ENCODE measurements at regions not wholly inside any gene's neighbourhood (a gene's known extent, or its start where the extent isn't known, plus 50 kb on each side); places are given as distances from the start of the nearest gene placed in this dataset.
"Not testable (repeated sequence)": the region's sequence is repeated elsewhere in the genome, so short reads cannot be mapped to it uniquely, and the experiment has no call there.

DNA sequence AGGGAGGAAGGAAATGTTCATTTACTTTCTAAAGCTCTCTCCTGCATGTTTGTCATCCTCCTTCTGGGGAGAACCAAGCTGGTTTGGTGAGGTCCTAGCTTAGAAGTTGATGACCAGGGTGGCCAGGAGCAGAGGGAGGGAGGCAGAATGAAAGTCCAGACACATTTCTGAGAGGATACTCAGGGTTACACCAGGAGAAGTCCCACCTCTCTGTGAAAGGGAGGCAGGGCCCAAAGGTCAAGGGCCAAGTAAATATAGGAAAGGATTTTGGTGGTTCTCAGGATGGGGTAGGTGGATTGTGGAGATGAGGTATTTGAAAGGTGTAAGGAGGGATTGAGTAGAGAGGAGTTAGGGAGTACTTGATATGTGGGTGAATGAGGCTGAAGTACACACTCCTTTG lies 58.0 kb upstream of the FBXO11 start:
- FAIRE-seq = no peak

DNA sequence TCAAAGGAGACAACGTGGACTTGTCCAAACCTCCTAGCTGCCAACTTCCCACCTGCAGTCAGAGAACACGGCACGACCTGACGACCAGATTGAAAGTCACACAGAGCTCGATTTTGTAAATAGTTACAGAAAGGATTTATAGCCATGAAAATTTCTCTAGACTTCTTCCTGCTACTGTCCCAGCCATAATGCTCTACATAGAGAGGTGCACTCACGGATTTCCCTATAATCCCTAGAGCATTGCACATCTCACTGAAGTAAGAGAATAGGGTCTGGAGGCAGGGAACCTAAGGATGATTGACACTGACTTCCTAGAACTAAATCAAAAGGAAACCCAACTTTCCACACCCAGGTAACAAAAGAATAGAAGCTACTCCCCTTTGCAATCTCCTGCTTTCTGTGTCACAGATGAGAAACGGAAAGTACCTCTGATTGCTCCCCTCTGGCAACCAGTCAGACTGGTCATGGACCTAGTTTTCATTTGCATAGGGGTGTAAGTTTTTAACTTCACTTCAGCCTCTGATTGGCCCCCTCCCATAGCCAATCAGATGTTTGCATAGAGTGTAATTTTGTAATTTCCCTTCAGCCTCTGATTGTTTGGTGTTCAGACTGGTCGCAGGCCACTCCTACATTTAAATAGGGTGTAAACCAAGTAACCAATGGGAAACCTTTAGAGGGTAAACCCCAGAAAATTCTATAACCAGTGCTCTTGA lies 58.6 kb upstream of the FBXO11 start:
- FAIRE-seq = no peak

DNA sequence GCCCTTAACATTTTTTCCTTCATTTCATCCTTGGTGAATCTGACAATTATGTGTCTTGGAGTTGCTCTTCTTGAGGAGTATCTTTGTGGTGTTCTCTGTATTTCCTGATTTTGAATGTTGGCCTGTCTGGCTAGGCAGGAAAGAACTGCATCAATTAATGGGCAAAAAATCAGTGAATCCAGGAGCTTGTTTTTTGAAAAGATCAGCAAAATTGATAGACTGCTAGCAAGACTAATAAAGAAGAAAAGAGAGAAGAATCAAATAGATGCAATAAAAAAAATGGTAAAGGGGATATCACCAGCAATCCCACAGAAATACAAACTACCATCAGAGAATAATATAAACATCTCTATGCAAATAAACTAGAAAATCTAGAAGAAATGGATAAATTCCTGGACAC lies 70.4 kb upstream of the FBXO11 start:
- FAIRE-seq = not testable (repeated sequence)

DNA sequence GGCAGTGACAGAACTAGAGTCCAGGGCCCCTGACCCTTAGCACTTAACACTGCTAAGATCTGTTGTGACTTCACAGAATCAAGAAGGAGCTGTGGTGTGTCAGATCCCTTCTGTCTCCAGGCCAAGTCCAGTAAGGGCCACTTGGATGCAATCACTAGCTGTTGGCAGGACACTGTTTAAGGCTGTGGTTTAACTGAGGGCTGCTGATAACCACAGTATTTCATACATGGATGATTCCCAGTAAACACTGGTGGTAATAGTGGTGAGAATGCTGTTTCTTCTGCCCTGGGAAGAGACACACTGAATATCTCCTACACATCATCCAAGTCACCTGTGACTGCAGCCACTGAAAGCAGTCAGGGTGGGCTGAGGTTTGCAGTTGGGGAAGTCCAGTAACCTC lies 77.7 kb upstream of the FBXO11 start:
- FAIRE-seq = no peak

DNA sequence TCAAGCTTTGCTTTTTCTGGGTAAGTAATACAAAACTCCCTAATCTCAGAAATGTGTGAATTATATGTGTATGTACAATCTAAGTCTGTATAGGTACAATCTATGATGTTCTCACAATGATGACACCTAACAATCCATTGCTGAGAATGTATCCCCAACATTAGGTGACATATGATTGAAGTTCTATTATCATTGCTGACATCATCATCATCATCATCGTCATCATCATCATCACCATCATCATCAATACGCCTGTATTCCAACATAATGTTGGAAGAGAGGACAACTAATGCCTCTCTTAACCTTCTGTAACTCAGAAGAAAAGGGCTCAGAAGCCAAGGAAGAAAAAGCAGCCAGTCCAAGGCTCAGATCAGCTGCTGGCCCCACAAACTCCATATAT lies 84.2 kb upstream of the FBXO11 start:
- FAIRE-seq = no peak

DNA sequence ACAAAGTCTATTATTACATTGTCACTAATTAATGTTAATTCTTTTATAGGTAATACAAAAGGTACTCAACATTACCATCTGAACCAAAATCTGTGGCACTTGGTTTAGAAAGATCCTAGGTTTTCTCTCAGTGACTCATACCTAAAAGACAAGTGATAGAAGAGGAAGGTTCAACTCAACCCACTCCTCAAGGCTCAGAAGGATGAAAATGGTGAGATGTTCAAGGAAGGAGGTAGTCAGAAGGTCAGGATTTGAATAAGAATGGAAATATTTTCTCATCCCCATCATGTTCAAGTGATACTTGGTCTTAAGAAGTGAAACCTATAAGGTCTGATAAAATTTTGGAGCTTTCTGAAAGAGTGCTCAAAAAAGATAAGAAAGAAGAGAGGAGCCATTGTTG lies 86.4 kb upstream of the FBXO11 start:
- no peak for FAIRE-seq

DNA sequence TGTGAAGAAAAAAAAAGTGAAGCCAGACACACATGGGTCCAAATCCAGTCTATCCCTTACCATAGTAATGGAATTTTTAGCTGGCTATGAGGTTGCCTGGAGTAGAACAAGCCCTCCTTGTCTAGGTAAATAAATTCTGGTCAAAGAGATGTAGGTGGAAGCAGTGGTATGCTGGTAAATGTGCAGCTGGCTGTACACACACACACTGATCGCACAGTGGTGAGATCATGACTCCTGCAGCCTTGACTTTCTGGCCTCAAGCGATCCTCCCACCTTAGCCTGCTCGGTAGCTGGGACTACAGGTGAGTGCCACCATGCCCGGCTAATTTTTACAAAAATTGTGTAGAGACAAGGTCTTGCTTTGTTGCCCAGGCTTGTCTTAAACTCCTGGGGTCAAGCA lies 90.5 kb upstream of the FBXO11 start:
- no peak for FAIRE-seq

DNA sequence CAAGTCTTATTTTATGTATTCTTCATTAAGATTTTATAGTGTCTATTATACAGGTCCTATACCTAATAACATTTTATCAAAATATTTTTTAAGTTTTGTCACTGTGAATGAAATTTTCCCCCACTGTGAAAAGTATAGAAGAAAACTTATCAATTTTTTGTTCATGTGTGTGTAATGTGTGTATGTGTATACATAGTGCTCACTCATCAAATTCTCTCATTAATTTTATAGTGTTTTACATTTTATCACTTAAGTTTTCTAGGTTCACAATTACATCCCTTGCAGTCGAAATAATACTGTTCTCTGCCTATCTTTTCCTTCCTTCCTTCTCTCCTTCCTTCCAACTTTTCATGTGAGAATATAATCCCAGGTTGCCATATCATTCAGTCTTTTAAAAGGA lies 93.2 kb upstream of the FBXO11 start:
- no peak for FAIRE-seq

DNA sequence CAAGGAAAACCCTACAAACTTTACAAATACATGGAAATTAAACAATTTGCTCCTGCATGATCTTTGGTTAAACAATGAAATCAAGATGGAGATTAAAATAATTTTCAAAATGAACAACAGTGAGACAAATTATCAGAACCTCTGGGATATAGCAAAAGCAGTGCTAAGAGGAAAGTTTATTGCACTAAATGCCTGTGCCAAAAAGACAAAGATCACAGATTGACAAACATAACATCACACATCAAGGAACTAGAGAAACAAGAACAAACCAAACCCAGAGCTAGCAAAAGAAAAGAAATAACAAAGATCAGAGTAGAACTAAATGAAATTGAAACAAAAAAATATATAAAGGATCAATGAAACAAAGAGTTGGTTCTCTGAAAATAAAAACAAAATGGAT lies 95.2 kb upstream of the FBXO11 start:
- no peak for FAIRE-seq

DNA sequence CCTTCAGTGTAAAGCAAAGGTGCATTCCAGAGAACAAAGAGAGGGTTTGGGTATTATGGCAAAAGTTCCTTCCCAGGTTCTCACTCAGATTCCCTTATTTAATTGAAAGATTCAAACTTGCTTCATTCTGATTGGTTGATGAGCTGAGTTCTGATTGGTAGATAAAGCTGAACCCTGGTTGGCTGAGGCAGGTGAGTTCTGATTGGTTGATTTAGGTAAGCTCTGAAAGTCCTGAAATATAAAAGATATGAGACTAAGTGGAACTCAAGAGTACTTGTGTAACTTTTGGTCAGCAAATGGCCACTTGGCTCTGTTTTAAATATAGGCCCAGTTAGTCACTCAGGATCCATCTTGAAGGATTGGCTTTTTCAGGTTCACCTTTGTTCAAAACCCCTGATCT lies 99.8 kb upstream of the FBXO11 start:
- no peak for FAIRE-seq

DNA sequence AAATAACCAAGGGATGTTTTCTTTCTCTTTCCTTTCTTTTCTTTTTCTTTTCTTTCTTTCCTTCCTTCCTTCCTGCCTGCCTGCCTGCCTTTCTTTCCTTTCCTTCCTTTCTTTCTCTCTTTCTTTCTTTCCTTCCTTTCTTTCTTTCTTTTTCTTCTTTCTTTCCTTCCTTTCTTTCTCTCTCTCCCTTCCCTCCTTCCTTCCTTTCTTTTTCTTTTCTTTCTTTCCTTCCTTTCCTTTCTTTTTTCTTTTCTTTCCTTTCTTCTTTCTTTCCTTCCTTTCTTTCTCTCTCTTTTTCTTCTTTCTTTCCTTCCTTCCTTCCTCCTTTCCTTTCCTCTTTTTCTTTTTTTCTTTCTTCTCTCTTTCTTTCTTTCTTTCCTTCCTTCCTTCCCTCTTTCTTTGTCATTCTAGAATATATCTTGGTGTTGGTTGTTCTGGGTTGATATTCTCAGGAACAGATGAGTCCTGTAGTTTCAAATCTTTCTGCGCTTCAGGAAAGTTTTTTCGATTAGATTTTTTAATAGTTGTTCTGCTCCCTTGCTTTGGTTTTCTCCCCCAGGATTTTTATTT lies 101.5 kb upstream of the FBXO11 start:
- FAIRE-seq = no peak

DNA sequence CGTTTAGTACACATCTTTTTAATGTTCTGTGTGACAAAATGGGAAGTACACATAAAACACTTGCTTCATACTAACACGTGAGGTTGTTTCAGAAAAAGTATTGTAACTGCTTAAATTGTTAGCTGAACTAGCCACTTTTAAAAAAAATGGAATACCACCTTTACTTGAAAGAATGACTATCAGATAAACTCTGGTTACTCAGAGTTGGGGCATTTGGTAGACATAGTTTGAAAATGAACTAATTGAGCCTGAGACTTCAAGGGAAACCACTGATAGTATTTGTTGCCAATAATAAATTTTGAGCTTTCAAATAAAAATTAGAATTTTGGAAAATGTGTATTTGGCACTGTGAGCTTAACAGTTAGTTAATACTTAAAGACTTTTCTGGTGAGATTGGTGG lies 103.0 kb upstream of the FBXO11 start:
- FAIRE-seq = no peak

DNA sequence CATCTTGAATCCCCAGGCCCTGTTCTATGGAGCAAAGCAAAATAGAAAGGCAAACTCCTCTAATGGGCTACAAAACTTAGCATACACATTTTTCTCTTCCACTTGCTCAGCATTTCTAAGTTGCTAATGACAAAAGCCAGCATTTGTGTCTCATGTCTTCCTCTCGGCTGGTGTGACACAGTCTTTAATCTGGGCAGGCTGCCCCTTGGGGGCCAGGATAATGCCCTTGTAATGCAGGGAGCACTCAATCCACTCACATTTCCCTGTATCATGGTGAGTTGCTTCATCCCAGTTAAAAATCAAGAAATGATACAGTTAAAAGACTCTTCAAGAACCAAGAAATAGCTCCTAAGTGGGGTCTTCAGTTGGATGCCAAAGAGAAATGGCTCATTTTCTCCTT lies 109.1 kb upstream of the FBXO11 start:
- no peak for FAIRE-seq

DNA sequence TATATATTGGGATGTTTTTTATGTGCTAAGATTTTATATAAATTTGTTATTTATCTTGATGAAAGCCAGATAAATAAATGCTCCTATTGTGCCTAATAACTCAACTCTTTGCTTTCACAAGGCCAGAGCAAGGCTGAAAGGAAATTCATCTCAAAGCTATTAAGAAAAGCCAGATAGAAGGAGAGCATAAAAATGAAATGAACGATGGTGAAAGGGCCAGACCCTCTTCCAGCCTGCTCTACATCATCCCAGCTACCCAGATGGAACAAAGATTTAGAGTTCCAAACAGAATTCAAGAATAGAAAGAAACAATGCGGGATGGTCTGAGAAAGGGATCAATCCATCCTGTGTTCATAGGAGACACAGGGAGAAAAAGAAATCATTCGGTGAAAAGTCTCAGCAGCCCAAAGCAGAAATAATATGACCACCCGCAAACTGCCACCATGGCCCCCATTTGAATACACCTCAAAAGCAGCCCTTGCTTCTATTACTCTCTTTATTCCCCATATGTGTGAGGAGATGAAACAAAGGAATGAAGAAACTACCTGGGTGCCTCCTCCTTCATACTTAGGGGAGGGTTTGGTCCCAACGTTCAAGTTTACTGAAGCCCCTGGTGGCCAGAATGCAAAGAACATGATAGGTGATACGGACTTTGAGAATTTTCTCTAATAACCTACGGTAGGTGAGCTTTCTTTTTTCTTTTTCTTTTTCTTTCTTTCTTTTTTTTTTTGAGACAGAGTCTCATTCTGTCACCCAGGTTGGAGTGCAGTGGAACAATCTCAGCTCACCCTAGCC lies 110.1 kb upstream of the FBXO11 start:
- FAIRE-seq = no peak

DNA sequence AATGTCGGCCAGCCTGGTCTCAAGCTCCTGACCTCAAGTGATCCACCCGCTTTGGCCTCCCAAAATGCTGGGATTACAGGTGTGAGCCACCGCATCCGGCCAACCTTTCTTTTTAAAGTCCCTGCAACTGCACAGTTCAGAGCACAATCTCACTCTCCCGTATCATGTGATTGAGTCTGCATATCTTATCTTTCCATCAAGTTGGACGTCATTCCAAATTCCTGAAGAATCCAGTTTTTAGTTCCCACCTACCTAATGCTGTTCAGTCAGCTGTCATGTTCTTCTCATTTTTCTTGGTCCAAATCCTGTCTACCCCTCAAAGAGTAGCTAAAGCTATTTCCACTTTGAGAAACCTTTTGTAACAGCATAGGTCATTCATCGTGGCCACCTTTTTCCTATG lies 110.8 kb upstream of the FBXO11 start:
- no peak for FAIRE-seq

DNA sequence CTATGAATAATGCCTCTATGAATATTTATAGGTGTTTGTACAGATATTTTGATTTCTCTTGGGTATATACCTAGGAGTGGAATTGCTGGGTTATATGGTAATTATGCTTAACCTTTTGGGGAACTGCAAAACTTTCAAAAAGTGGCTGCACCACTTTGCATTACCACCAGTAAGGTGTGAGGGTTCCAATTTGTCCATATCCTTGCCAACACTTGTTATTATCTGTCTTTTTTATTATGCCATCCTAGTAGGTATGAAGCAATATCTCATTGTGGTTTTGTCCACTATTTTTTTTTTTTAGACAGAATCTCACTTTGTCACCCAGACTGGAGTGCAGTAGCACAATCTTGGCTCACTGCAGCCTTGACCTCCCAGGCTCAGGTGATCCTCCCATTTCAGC lies 112.2 kb upstream of the FBXO11 start:
- FAIRE-seq = no peak

DNA sequence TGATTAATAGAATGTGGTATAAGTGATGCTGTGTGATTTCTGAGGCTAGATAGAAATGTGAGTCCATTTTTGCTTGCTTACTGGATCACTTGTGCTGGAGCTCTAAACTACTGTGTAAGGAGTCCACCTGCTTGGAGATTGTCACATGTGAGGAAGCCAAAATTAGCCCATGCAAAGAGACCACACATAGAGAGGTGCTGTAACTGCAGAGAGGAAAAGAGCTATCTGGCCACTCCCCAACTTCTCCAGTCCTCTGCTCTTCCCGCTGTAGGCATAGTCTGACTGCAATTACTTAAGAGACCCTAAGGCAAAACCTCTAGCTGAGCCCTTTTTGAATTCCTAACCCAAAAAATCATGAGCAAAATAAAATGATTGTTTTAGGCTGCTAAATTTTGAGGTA lies 120.6 kb upstream of the FBXO11 start:
- no peak for FAIRE-seq

DNA sequence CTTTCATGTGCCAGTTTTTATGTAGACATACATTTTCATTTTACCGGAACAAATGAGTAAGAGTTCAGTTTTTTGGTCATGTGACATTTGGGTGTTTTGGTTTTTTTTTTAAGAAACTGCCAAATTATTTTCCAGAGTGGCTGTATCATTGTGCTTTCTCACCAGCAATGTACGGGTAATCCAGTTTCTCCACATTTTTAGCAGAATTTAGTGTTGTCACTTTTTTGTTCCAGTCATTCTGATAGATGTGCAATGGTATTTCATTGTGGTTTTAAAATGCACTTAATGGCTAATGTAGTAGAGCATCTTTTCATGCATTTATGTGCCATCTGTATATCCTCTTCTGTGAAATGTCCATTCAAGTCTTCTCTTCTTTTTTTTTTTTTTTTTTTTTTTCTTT lies 126.5 kb upstream of the FBXO11 start:
- no peak for FAIRE-seq

DNA sequence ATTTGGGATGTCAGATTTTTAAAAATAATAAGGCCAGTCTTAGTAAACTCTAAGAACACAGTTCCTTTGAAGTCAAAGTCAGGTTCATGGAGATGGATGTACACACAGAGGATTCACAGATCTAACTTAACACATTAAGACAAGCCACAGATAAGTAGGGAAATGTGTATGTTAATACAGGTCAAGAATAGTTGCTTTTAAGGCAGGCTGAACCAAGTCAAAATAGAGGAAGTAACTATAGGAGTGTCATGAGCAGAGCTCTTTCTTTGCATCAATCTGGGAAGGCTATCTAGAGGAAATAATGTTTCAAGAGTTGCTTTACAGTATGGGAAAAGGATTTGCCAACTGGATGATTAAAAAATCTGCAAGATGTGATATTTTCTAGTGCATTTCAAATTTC lies 128.0 kb upstream of the FBXO11 start:
- no peak for FAIRE-seq

DNA sequence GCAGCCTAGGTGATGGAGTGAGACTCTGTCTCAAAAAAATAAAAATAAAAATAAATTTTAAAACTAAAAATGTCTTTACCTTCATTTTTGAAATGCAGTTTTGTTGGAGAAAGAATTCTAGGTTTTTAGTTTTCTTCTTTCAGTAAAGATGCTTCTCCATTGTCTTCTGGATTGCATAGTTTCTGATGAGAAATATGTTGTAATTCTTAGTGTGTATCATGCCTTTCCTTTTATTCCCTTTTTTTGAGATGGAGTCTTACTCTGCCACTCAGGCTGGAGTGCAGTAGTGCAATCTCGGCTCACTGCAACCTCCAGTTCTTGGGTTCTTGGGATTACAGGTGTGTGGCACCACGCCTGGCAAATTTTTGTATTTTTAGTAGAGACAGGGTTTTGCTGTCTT lies 130.0 kb upstream of the FBXO11 start:
- no peak for FAIRE-seq

DNA sequence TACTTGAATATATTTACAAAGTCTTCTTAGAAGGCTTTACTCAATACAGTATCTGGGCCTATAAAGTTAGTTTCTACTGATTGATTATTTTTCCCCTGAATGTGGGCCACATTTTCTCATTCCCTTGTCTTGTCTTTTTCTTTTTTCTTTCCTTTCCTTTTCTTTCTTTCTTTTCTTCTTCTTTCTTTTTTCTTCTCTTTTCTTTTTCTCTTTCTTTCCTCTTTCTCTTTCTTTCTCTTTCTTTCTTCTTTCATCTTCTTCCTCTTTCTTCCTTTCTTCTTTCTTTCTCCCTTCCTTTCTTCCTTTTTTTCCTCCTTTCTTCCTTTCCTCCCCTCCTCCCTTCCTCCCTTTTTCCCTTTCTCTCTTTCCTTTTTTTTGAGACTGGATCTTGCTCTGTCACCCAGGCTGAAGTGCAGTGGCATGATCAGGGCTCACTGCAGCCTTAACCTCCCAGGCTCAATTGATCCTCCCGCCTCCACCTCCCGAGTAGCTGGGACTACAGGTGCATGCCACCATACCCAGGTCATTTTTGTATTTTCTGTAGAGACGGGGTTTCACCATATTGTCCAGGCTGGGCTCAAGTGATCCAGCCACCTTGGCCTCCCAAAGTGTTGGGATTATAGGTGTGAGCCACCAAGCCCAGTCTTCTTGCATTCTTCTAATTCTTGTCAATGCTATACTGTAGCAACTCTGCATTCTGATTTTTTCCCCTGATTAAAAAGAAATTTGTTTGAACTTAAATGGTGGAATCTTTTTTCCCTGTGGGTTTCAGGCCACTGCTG lies 133.1 kb upstream of the FBXO11 start:
- no peak for FAIRE-seq

DNA sequence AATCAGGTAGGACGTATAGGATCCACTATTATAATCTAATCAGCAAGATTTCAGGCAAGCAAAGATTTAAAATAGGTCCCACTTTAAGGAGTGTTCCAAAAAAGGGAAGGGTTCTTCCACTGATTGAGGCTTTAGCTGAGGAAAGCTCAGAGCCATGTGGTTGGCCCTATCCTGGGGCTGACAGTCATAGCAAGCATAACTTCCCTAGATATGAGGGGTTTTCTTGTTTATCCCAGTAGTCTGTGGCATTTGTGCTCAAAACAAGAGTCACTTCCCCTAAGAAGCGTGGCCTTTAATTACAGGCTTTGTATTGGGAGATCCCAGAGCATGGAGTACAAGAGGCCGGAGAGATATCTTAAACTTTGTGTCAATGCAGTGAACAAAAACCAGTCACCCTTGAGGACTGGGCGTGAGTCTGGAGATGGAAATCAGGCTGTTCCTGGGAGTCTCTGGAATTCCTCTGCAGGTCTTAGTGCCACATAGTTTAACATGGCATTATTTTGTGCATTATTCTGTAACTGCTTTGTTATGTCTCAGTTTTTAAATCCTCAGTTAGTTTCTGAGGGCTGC lies 136.9 kb upstream of the FBXO11 start:
- no peak for FAIRE-seq

DNA sequence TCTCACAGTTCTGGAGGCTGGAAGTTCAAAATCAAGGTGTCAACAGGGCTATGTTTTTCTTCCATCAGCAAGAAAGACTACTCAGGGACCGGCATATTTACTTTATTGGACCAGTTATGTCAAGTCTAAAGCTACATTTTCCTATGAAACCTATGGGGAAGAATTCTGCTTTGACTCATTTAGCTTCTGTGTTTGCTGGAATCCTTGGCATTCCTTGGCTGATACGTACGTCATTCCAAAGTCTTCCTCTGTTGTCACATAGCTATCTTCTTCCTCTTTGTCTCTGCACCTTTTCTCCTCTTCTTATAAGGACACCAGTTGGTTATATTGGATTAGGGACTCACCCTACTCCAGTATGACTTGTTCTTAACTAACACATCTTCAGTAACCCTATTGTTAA lies 137.4 kb upstream of the FBXO11 start:
- no peak for FAIRE-seq
